NCI-H748 (cell line): ENCODE measurements at regions not wholly inside any gene's neighbourhood (a gene's known extent, or its start where the extent isn't known, plus 50 kb on each side); places are given as distances from the start of the nearest gene placed in this dataset.
"Not testable (repeated sequence)": the region's sequence is repeated elsewhere in the genome, so short reads cannot be mapped to it uniquely, and the experiment has no call there.

Experiments used
- DNase-seq: peaks from one replicate; lab custom pipeline; 2025; ENCODE audit not compliant: unreplicated experiment; lab: John Stamatoyannopoulos, UW

DNA sequence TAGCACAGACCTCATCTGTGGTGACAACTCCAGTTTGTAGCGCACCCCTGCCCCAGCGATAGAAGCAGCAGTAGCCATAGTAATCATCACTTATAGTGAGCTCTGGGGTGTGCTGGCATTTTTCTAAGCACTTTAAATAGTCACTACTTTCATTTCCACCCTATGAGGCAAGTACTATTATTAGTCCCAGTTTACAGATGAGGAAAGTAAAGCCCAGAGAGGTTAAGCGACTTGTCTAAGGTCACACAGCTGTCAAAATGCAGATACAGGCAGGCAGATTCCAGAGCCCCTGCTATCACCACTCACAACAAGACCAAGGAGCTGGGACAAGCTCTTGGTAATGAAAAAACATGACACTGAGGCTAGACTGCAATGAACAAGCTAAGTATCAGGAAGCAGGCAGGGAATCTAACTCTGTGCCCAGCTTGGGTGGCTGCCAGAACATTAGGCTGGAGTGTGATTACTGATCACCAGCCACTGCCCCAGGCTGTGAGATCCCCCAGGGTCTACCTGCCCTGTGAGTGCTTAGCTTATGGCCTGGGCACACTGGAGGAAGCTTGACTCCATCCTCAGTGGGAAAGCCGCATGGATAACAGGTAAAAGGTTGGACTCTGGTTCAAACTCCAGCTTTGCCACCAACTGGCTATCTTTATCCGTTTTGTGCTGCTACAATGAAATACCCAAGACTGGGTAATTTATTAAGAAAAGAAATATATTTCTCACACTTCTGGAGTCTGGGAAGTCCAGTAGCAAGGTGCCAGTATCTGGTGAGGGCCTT lies 561.1 kb downstream of the MN1 start:
- no peak for DNase-seq

DNA sequence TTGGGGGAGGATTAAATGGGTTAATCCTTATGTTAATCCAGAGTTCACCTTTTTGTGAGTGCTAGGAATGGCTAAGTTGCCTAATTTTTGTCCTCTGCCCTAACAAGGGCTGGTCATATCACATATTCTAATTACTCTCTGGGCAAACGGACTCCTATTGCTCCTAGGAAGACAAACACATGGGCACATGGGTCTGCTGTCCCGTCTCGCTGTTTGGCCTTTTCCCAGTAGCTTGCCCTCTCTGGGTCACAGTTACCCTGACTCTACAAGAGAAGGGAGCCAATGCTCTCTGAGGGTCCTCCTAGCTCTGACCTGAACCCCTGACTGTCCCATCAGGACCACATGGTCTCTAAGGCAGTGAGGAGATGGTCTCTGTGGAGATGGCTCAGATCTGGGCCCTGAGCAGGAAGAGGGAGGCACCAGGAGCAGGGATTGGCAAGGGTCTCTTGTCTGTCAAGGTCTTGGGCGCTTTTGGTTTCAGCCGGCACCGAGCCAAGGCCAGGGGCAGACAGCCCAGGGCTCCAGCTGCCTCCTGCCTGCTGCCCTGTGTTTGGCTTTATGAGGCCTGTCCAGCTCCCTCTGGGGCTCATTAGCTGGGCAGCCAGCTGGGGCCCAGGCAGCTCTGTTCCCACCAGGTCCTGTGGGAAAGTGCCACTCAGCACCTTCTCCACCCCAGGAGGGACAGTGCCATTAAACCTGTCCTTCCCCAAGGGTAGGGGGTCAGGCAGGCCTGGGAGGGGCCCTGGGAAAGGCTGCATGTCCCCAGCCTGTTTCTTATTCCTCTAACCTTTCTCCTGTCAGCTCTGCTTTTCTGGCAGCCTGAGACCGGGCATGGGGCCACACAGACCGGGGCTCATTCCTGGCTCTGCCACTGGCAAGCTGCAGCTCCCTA lies 559.9 kb downstream of the MN1 start:
- no peak for DNase-seq

DNA sequence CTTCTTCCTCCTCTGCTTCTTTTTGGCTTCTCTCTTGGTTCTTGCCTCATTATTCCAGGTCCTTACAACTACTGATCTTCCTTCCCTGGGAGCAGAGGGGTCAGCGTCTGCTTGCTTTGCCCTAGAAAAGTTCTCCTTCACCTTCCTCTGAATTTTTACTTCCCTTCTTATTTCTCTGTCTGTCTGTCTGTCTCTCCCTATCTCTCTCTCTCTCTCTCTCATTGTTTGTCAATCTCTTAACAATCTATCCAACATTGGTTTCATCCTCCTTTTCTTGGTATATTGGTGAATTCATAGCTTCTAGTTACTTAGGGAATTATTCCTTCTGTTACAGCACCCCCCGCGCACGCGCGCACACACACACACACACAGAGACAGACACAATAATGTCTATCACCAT lies 559.1 kb downstream of the MN1 start:
- no peak for DNase-seq

- no peak for DNase-seq
Measured at GRCh38 chr22:27242917-27243589, 558.5 kb downstream of the MN1 start.

DNA sequence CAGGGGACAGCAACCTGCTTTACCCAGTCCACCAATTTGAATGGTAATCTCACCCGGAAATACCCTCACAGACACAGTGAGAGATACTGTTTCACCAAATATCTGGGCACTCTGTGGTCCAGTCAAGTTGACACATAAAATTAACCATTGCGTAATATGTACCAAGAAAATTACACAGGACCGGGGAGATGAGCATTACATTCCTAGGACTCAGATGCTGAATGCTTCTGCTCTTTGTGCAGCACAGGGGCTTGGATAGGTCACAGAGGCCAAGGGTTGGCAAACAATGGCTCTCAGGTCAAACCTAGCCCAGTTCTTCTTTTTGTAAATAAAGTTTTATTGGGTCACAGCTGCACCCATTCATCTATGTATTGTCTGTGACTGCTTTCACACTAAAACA lies 557.2 kb downstream of the MN1 start:
- no peak for DNase-seq

GRCh38 chr22:27245056-27245455 lies 556.5 kb downstream of the MN1 start:
- DNase-seq = no peak

- DNase-seq = no peak
Measured at GRCh38 chr22:27246558-27246957, 555.0 kb downstream of the MN1 start.

GRCh38 chr22:27247701-27248434 lies 553.7 kb downstream of the MN1 start:
- no peak for DNase-seq

GRCh38 chr22:27250418-27250817 lies 551.1 kb downstream of the MN1 start:
- no peak for DNase-seq

DNA sequence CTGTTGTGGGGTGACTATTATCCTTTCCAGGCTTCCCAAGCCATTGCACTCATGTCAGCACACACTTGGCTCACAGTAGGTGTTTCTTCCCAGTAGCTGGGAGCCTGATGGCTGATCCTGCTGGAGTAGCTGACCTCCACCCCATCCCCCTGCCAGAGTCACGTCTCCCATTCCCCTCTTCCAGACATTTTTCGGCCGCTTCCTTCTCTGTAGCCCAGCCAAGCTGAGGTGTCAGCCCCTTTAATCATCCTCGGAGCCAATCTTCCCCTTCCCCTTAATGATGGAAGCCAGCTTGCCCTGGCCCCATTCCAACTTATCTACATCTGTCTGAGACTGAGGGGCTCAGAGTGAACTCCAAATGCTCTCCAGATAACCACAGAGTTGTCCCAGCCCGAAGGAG lies 550.7 kb downstream of the MN1 start:
- no peak for DNase-seq

- no peak for DNase-seq
Measured at GRCh38 chr22:27251563-27251962, 550.0 kb downstream of the MN1 start.

DNA sequence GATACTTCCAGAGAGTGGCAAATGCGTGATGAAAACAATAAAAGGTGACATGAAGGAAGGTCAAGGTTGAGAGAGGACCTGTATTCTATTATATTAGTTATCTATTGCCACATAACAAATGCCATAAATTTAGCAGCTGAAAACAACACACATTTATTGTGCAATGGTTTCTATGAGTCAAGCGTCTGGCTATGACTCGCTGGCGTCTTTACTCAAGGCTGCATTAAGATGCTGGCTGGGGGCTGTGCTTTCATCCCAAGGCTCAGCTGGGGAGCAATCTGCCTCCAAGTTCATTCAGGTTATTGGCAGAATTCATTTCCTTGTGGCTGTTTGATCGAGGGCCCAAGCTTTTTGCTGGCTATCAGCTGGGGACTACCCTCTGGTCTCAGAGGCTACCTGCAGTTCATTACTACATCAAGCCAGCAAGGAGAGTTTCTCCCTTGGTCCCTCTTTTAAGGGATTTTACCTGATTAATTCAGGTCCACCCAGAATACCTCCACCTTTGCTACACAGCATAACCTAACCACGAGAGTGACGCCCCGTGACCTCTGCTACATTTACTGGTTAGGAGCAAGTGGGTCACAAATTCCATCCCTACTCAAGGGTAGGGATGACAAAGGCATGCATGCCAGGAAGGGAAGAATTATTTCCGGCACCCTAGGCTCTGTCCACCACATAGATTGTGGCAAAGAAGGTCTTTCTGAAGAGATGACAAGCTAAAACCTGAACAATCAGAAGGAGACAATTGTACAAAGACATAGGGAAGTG lies 549.1 kb downstream of the MN1 start:
- no peak for DNase-seq

- no peak for DNase-seq
Measured at GRCh38 chr22:27253108-27253902, 548.3 kb downstream of the MN1 start.

- not testable (repeated sequence) for DNase-seq
Measured at GRCh38 chr22:27254063-27254462, 547.5 kb downstream of the MN1 start.

DNA sequence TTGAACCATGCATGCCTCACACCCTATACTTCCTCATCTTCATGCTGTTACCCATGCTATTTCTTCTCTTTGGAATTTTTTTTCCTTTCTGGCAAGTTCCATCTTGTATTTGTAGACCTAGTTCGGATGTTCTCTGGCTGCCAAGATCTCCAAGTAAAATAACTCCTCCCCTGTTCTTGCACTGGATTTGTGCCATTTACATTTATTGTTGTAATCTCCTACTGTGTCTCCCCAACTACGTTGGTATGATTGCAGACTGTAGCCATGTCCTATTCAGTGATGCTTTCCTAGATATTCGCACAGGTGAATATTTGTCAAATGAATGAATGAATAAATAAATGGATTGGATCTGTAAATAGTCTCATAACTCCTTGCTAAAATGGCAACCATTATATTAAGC lies 546.0 kb downstream of the MN1 start:
- no peak for DNase-seq

DNA sequence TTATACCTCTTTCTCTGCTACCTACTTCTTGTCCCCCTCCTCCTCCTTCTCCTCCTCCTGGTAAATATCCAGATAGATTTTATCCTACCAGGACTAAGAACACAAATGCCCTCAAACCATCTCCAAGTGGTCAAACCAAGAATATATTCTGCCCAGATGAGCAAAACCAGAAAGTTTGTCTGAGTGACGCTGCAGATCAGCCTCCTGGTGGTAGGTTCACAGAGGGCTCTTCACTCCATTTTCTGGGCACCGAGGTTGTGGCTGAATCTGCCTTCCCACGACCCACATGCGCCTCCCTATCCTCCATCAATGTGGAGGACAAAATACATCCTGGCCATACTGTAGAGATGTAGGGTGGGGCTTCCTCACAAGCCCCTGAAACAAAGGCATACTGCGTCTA lies 543.6 kb downstream of the MN1 start:
- DNase-seq = no peak

DNA sequence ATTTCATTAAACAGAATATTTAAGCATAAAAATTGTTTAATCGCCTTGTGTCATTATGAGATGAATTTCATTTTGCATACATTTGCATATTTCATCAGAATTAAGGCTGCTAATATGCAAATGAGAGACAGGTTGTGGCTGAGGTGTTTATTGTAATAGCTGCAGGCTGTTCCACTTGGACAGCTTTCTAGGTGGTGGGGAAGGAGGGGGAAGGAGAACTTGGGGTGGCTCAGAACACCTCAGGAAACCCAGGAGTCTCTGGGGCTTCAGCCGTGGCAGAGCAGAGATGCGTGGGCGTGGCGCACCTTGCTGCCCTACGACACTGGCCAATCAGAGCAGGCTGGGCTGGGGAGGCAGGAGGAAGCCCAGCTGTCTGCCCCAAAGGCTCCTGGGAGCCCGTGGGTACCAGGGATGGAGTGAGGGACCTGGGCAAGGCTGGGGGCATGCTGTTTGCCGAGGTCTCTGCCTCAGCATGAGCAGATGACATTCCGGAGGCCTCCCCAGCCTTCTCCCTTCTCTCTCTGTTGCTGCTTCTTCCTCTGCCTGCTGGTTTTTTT lies 542.9 kb downstream of the MN1 start:
- DNase-seq = no peak

DNA sequence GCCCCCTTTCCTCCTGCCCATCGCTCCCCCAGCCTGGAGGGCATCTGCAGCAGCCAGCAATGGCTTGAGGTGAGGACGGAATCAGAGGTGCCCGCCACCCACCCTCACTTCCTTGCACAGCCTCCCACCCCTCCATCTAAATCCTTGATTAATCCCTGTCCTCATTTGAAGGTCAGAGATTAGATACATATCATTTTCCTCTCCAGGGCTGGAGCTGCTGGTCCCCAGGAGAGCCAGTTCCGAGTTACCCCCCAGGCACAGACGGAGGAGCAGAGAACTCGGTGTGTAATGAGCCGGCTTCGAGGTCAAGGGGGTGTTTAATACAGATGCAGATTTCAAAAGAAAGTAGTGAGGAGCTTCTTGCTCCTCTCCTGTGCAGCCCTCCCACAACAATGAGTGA lies 542.1 kb downstream of the MN1 start:
- DNase-seq = no peak

- DNase-seq = peak; percentile 3
Measured at GRCh38 chr22:27260087-27260698, 541.4 kb downstream of the MN1 start.
